OCI-LY3 (cell line): ENCODE measurements at regions not wholly inside any gene's neighbourhood (a gene's known extent, or its start where the extent isn't known, plus 50 kb on each side); places are given as distances from the start of the nearest gene placed in this dataset.

Source experiments
- EZH2phosphoT487 ChIP-seq: fragments of 200-600 bp; shearing (Covaris generic); IDR thresholded peaks from 2 replicates; pipeline ENCODE4 v1.6.1; 2018; ENCODE audit warnings: antibody characterized with exemption, mixed run types, low read depth
- TF ChIP-seq, protein P1 (sequence below): fragments of 200-600, 300-600 bp; sonication (generic); IDR thresholded peaks from 2 replicates; pipeline ENCODE4 v1.5.1; 2014; ENCODE audit warnings: antibody characterized with exemption, low read length, low read depth

- TF ChIP-seq, protein P1, sequence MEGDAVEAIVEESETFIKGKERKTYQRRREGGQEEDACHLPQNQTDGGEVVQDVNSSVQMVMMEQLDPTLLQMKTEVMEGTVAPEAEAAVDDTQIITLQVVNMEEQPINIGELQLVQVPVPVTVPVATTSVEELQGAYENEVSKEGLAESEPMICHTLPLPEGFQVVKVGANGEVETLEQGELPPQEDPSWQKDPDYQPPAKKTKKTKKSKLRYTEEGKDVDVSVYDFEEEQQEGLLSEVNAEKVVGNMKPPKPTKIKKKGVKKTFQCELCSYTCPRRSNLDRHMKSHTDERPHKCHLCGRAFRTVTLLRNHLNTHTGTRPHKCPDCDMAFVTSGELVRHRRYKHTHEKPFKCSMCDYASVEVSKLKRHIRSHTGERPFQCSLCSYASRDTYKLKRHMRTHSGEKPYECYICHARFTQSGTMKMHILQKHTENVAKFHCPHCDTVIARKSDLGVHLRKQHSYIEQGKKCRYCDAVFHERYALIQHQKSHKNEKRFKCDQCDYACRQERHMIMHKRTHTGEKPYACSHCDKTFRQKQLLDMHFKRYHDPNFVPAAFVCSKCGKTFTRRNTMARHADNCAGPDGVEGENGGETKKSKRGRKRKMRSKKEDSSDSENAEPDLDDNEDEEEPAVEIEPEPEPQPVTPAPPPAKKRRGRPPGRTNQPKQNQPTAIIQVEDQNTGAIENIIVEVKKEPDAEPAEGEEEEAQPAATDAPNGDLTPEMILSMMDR: no peak
- TF ChIP-seq EZH2phosphoT487: no peak
Measured at GRCh38 chr4:26227601-26228229, 93.1 kb upstream of the RBPJ start.
